Type B pancreatic cell (in vitro differentiated cells): ENCODE measurements at regions not wholly inside any gene's neighbourhood (a gene's known extent, or its start where the extent isn't known, plus 50 kb on each side); places are given as distances from the start of the nearest gene placed in this dataset.
A peak's percentile ranks its signal among the peaks of the same experiment; 100 is the strongest.

ENCODE experiments used
- DNase-seq: peaks from one replicate; pipeline ENCODE4 v3.0.0; 2021; ENCODE audit warnings: mixed read lengths; ENCODE audit not compliant: unreplicated experiment; ENCODE audit errors: extremely low spot score
- H3K27ac Mint-ChIP-seq: 2 replicates; pipeline ENCODE4 v1.8.0; 2021; ENCODE audit warnings: mild to moderate bottlenecking, mixed read lengths
- H3K27me3 Mint-ChIP-seq: 2 replicates; pipeline ENCODE4 v1.8.0; 2021; ENCODE audit warnings: mixed read lengths
- H3K36me3 Mint-ChIP-seq: 2 replicates; pipeline ENCODE4 v1.8.0; 2021; ENCODE audit warnings: mixed read lengths
- H3K4me1 Mint-ChIP-seq: one replicate; pipeline ENCODE4 v1.8.0; 2021; ENCODE audit warnings: mixed read lengths; ENCODE audit not compliant: unreplicated experiment
- H3K4me3 Mint-ChIP-seq: 2 replicates; pipeline ENCODE4 v1.8.0; 2021; ENCODE audit warnings: mild to moderate bottlenecking, mixed read lengths
- H3K9me3 Mint-ChIP-seq: 2 replicates; pipeline ENCODE4 v1.8.0; 2021; ENCODE audit warnings: mixed read lengths
- CTCF ChIP-seq: fragments of 200-600 bp; sonication (generic); conservative IDR thresholded peaks from 2 replicates; pipeline ENCODE4 v1.5.0; 2021; ENCODE audit warnings: antibody characterized with exemption, mild to moderate bottlenecking

- Mint-ChIP-seq H3K27me3 (peaks cover 25% of the 10 kb centered on the region), H3K36me3 (no peaks in the 10 kb centered on the region)
- no peak for DNase-seq
Measured at GRCh38 chr15:85890620-85890980, 95.9 kb upstream of the KLHL25 start.

GRCh38 chr15:85891470-85891869, 96.7 kb upstream of the KLHL25 start:
- Mint-ChIP-seq H3K9me3 (no peaks in the 10 kb centered on the region), H3K36me3 (no peaks in the 10 kb centered on the region), H3K27me3 (peaks cover 30% of the 10 kb centered on the region), H3K27ac (no peak overlapping the region), H3K4me3 (no peak overlapping the region), H3K4me1 (no peaks in the 10 kb centered on the region)
- TF ChIP-seq CTCF = no peak
- no peak for DNase-seq

More at GRCh38 chr15:85890620-85890980, 95.9 kb upstream of the KLHL25 start:
- H3K4me1 Mint-ChIP-seq = no peaks in the 10 kb centered on the region
- no peaks in the 10 kb centered on the region for H3K9me3 Mint-ChIP-seq
- no peak for TF ChIP-seq CTCF
- no peak overlapping the region for H3K27ac Mint-ChIP-seq
- no peak overlapping the region for H3K4me3 Mint-ChIP-seq

- Mint-ChIP-seq H3K9me3 (no peaks in the 10 kb centered on the region), H3K27ac (no peak overlapping the region), H3K27me3 (peaks cover 37% of the 10 kb centered on the region), H3K4me1 (peaks cover 2% of the 10 kb centered on the region), H3K4me3 (no peak overlapping the region), H3K36me3 (no peaks in the 10 kb centered on the region)
- no peak for DNase-seq
- TF ChIP-seq CTCF = no peak
Measured at GRCh38 chr15:85892232-85892631, 97.5 kb upstream of the KLHL25 start.

- Mint-ChIP-seq H3K27me3 (peaks cover 47% of the 10 kb centered on the region), H3K27ac (peak overlapping the region; percentile 1), H3K9me3 (no peaks in the 10 kb centered on the region), H3K4me1 (peaks cover 13% of the 10 kb centered on the region), H3K36me3 (no peaks in the 10 kb centered on the region), H3K4me3 (no peak overlapping the region)
- TF ChIP-seq CTCF = no peak
- DNase-seq = no peak
Measured at GRCh38 chr15:85897207-85897894, 102.6 kb upstream of the KLHL25 start.

- TF ChIP-seq CTCF = peak; percentile 18
- H3K27me3 Mint-ChIP-seq = peaks cover 47% of the 10 kb centered on the region
- H3K4me3 Mint-ChIP-seq = no peak overlapping the region
- no peak for DNase-seq
- no peaks in the 10 kb centered on the region for H3K36me3 Mint-ChIP-seq
- peaks cover 13% of the 10 kb centered on the region for H3K4me1 Mint-ChIP-seq
- H3K9me3 Mint-ChIP-seq = no peaks in the 10 kb centered on the region
- peak overlapping the region; percentile 1 for H3K27ac Mint-ChIP-seq
Measured at GRCh38 chr15:85897895-85898717, 103.4 kb upstream of the KLHL25 start.
